Right lung (tissue), 2 donors: ENCODE measurements at regions not wholly inside any gene's neighbourhood (a gene's known extent, or its start where the extent isn't known, plus 50 kb on each side); places are given as distances from the start of the nearest gene placed in this dataset.

Experiments used
- DNase-seq, 2 donors: peaks; one replicate each; pipeline ENCODE4 v3.0.0-alpha.2; 2013

DNA sequence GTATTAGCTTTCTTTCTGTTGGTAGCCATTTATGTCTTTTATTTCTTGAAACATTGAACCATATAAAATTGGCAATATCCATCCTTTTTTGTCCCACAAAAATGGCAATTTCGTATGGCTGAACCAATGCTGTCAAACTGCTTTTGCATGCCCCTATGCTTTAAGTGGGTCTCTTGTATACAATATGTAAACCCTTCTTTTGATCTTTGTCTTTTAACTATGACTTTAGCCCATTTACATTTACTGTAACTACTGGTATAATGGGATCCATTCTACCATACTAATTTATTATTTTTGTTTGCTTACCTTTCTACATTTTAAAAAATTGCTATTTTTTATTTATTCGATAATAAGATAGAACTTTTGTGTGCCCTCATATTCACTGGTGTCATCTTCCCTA is 93.4 kb downstream of the TENT4A start:
- DNase-seq, result no peak

- no peak for DNase-seq
Measured at GRCh38 chr5:6808462-6808861, 95.2 kb downstream of the TENT4A start.

- no peak for DNase-seq
Measured at GRCh38 chr5:6810641-6811405, 97.6 kb downstream of the TENT4A start.

GRCh38 chr5:6812091-6812490 is 98.9 kb downstream of the TENT4A start:
- DNase-seq, result no peak

- peak; percentile 72 to 83 for DNase-seq
Measured at GRCh38 chr5:6812800-6813731, 99.8 kb downstream of the TENT4A start.

GRCh38 chr5:6814816-6815215 is 101.6 kb downstream of the TENT4A start:
- no peak for DNase-seq

- DNase-seq, result no peak
Measured at GRCh38 chr5:6818594-6819511, 105.6 kb downstream of the TENT4A start.

GRCh38 chr5:6819521-6819920 is 106.3 kb downstream of the TENT4A start:
- DNase-seq, result no peak

DNA sequence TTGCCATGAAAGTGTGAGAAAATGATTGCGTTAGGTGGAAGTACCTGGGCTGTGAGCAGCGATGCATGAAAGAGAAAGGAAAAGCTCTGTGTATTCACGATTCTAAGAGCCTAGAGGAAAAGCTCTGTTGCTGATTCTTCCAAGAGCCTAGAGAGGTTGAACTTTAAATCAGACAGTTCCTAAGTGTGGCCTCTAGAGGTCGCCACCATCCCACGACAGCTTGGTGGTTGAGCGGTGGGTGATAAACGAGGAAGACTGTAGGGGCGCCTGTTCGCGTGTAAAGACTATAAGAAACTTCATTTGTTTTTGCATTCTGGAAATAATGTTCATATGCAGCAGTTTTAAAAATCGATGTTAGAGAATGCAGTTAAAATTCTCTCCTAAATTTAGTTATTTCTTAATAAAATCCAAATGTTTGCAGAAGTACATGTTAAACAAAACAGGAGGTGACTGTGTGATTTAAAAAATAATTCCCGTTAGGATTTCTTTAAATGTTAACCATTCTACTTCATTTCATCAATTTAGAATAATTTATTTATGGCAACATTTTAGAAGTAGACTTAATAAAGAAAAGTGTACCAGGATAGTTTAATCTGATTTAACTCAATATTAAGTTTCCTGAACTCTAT is 107.7 kb downstream of the TENT4A start:
- DNase-seq, result no peak

- no peak for DNase-seq
Measured at GRCh38 chr5:6822068-6822467, 108.8 kb downstream of the TENT4A start.

DNA sequence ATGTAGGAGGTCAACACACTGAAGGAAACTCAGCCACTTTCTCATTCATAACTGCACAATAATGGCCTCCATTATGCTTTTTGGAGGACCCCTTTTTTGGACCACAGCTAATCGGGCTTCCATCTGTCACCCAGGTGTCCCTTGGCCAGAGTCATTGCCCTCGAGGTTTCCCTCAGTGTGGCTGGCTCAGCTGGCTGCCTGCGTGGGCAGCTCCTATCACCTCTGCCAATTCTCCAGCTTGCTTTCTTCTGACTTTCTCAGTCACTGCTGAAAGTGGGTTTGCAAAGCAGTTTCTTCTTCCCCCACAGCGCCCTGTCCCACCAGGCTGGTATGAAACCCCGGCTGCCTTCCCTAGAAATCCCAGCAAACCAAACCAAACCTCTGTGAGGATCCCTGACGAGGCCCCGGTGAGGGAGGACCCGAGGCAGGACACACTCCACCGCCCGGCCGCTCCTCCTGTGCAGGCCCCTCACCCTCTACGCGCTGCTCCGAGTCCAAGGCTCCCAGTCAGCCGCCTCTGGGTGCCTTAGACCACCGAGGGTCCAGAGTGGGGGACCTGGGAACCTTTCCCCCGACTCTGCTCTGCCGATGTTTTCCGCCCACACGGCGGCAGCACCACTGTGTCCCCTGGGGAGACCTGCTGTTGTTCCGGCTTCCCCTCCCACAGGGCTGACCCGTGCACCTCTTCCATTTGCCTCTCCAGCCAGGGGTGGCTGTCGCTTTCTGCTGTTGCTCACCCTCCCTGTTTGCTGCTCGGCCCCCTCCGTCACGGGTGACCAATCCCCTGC is 109.5 kb downstream of the TENT4A start:
- no peak for DNase-seq

DNA sequence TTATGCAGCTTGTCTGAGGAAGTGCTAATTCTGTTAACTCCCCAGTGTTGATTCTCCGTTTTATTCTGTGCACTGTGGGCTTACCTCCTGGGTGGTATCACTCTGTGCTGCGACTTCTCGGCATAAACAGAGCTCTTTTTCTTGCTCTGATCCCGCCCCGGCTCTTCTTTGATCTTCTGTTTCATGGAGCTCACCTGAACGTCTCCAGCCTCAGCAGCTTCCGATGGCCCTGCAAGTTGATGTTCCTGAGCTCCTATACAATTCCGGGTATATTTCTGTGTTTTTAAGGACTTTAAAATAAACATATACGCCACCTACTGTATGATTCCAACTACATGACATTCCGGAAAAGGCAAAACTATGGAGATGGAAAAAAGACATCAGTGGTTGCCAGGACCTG is 110.8 kb downstream of the TENT4A start:
- no peak for DNase-seq

DNA sequence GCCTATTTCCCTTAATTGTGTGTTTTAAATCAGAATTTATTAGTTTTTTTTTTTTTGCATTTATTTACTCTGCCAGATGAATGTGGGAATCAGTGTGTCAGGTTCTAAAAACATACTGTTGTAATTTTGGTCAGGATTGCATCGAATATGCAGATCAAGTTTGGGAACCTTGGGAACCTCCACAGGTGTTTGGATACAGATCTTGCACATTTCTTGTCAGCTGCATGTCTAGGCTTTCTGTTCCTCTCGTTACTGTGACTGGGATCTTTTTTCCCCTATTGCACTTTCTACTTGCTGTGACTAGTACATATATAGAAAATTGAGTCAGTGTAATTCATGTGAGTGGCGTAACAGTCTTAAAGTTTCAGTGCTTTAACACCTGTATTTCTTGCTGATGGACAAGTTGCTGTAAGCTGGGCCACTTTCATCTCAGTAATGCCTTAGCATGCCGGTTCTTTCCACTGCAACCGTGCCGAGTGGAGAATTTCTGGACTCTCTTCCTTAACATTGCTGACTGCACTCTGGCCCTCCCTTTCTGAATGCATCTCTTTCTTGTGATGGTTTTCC is 112.5 kb downstream of the TENT4A start:
- no peak for DNase-seq

GRCh38 chr5:6826756-6827155 is 113.5 kb downstream of the TENT4A start:
- no peak for DNase-seq

- no peak for DNase-seq
Measured at GRCh38 chr5:6827526-6828219, 114.4 kb downstream of the TENT4A start.

DNA sequence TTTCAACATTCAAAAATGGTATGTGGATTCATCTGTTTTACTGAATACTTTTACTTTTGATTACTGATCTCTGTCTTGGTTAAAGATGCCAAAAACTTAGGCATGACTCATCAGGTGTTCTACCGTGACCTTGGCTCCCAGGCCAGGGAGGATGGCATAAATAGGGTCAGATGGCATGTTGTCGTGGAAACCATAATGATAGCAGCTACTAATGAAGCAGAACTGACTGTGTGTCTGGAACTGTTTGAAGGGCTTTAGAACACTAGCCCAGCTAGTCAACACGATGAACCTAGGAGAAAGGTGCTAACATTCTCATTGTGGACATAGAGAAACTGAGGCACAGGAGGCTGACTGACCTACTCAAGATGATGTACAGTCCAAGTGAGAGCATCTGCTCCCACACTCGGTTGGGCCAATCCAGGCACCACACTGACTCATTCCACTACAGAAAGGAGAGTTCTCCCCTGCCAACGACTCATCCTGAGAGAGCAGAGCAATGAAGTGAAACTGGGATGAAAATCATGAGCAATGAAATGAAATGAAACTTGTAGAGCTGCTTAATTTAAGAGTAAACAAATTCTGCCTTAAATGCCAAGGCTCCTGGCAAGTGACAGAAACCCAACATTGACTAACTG is 116.0 kb downstream of the TENT4A start:
- no peak for DNase-seq

GRCh38 chr5:6830643-6831239 is 117.5 kb downstream of the TENT4A start:
- no peak for DNase-seq
